Loucy (cell line): ENCODE measurements at regions not wholly inside any gene's neighbourhood (a gene's known extent, or its start where the extent isn't known, plus 50 kb on each side); places are given as distances from the start of the nearest gene placed in this dataset.

Experiments used
- H2AFZ ChIP-seq: fragments of 200-600 bp; sonication (generic); 2 replicates; pipeline ENCODE4 v1.6.0; 2016; ENCODE audit warnings: antibody characterized with exemption, mild to moderate bottlenecking, low read length, moderate library complexity
- H3F3A ChIP-seq: fragments of 200-600 bp; 2 replicates; pipeline ENCODE4 v1.6.0; 2016; ENCODE audit warnings: antibody characterized with exemption, low read depth, mild to moderate bottlenecking
- H3K27me3 ChIP-seq: fragments of 200-600 bp; sonication (generic); 2 replicates; pipeline ENCODE4 v1.6.1; 2014; ENCODE audit warnings: low read length, mild to moderate bottlenecking; ENCODE audit not compliant: insufficient read depth, poor library complexity, severe bottlenecking
- H3K36me3 ChIP-seq: fragments of 200-600 bp; sonication (generic); 2 replicates; pipeline ENCODE4 v1.6.1; 2016; ENCODE audit warnings: low read length; ENCODE audit not compliant: insufficient read depth
- H3K4me1 ChIP-seq: fragments of 200-600 bp; sonication (generic); 2 replicates; pipeline ENCODE4 v1.5.1; 2014; ENCODE audit warnings: low read length, mild to moderate bottlenecking; ENCODE audit not compliant: insufficient read depth, poor library complexity, severe bottlenecking
- H3K4me2 ChIP-seq: fragments of 200-600 bp; sonication (generic); 2 replicates; pipeline ENCODE4 v1.6.0; 2014; ENCODE audit warnings: antibody characterized with exemption, low read length, low read depth, mild to moderate bottlenecking; ENCODE audit not compliant: poor library complexity, severe bottlenecking
- H3K4me3 ChIP-seq: fragments of 200-600 bp; sonication (generic); 2 replicates; pipeline ENCODE4 v1.5.1; 2014; ENCODE audit warnings: low read length, mild to moderate bottlenecking, mixed read lengths; ENCODE audit not compliant: poor library complexity, severe bottlenecking
- H3K79me2 ChIP-seq: fragments of 200-600 bp; sonication (generic); 2 replicates; pipeline ENCODE4 v1.6.1; 2014; ENCODE audit warnings: low read length; ENCODE audit not compliant: insufficient read depth
- H3K9ac ChIP-seq: fragments of 200-600 bp; sonication (generic); 2 replicates; pipeline ENCODE4 v1.6.0; 2014; ENCODE audit warnings: mild to moderate bottlenecking, low read depth, low read length, moderate library complexity; ENCODE audit not compliant: poor library complexity, severe bottlenecking
- H3K9me2 ChIP-seq: fragments of 200-600 bp; sonication (generic); replicated peaks from 2 replicates; pipeline ENCODE4 v1.6.1; 2016; ENCODE audit warnings: low read depth, low read length, mixed read lengths
- H3K9me3 ChIP-seq: fragments of 200-600 bp; sonication (generic); 2 replicates; pipeline ENCODE4 v1.6.1; 2014; ENCODE audit warnings: mild to moderate bottlenecking, antibody characterized with exemption, low read length, low read depth; ENCODE audit not compliant: insufficient read depth
- H4K20me1 ChIP-seq: fragments of 200-600 bp; sonication (generic); 2 replicates; pipeline ENCODE4 v1.6.0; 2014; ENCODE audit warnings: antibody characterized with exemption, low read length, mild to moderate bottlenecking; ENCODE audit not compliant: insufficient read depth, poor library complexity, severe bottlenecking
- CTCF ChIP-seq: fragments of 200-600 bp; sonication (generic); conservative IDR thresholded peaks from 2 replicates; pipeline ENCODE4 v1.5.1; 2014; ENCODE audit warnings: mild to moderate bottlenecking, antibody characterized with exemption, low read length
- EZH2phosphoT487 ChIP-seq: fragments of 200-600 bp; IDR thresholded peaks from 2 replicates; pipeline ENCODE4 v1.6.1; 2018; ENCODE audit warnings: antibody characterized with exemption, mild to moderate bottlenecking, moderate library complexity, borderline replicate concordance

DNA sequence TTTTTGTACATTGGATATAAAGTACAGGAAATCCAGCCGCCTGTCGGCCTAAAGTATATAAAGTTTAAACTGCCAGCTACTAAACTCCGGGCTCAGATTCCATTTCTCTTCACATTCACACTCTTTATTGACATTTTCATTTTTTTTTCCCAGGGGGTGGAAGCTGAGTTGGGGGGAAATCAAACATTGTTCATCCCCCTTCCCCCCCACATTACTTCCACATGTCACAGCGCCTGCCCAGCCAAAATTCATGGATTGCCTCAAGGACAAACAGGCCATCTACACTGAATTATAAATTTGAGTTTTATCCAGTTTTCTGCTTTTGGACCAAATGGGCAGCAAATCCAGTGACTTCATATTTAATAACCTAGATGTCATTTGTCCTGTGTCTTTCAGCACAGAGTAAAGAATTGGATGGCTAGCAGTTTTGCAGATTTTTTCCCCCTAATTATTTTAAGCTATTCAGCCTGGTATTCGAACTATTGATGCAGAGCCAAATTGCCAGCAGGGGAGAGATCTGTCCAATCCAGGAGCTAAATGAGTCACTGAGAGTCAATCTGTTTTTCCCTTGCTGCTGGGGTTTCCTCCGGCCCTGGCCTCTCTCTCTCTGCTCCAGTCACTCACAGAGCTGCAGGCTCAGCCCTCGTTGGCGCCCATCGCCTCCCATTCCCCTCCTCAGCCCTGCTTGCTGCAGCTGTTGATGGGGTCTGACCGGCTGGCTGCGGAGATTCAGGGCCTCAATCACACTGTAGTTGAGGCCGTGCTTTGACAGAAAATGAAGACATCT lies 98.0 kb downstream of the LMO4 start:
- Histone ChIP-seq H3K27me3 (no peaks in the 10 kb centered on the region), H3K79me2 (no peaks in the 10 kb centered on the region), H3F3A (no peaks in the 10 kb centered on the region), H2AFZ (no peak overlapping the region), H4K20me1 (no peaks in the 10 kb centered on the region), H3K9me2 (no peaks in the 10 kb centered on the region), H3K4me3 (no peak overlapping the region), H3K9me3 (no peaks in the 10 kb centered on the region), H3K4me1 (no peaks in the 10 kb centered on the region), H3K36me3 (no peaks in the 10 kb centered on the region), H3K9ac (no peak overlapping the region), H3K4me2 (no peak overlapping the region)
- TF ChIP-seq CTCF: no peak
- TF ChIP-seq EZH2phosphoT487: no peak

DNA sequence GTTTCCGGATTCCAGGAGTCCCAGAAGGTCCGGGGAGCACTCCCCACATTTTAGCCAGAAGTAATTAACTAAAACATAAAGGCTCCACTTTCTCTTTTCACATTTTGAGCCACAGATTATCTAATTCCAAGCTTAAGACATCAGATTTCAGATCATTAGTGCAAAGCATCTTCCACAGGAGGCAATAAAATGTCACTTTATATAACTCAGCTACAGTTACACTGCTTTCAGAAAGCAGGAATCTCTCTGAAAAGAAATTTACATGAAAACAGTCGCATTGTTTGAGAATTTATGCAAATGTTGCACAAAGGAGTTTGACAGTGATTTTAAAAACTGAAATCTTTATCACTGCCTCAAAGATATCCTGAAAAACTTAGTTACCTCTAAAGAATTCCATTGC lies 99.7 kb downstream of the LMO4 start:
- Histone ChIP-seq H3K4me2 (no peak overlapping the region), H3F3A (no peaks in the 10 kb centered on the region), H3K4me1 (no peaks in the 10 kb centered on the region), H3K9me2 (no peaks in the 10 kb centered on the region), H3K27me3 (no peaks in the 10 kb centered on the region), H3K9me3 (no peaks in the 10 kb centered on the region), H3K79me2 (no peaks in the 10 kb centered on the region), H3K9ac (no peak overlapping the region), H3K4me3 (no peak overlapping the region), H3K36me3 (no peaks in the 10 kb centered on the region), H4K20me1 (no peaks in the 10 kb centered on the region), H2AFZ (no peak overlapping the region)
- TF ChIP-seq CTCF (no peak), EZH2phosphoT487 (no peak)

- Histone ChIP-seq H3K4me1 (no peaks in the 10 kb centered on the region), H3K9me3 (no peaks in the 10 kb centered on the region), H4K20me1 (no peaks in the 10 kb centered on the region), H3K79me2 (no peaks in the 10 kb centered on the region), H3F3A (no peaks in the 10 kb centered on the region), H3K27me3 (no peaks in the 10 kb centered on the region), H3K4me3 (no peak overlapping the region), H3K36me3 (no peaks in the 10 kb centered on the region), H3K9me2 (no peaks in the 10 kb centered on the region), H3K4me2 (no peak overlapping the region), H3K9ac (no peak overlapping the region), H2AFZ (no peak overlapping the region)
- TF ChIP-seq EZH2phosphoT487 (no peak), CTCF (no peak)
Observed at GRCh38 chr1:87428883-87429282, 100.2 kb downstream of the LMO4 start.
